ENCODE measurements at regions not wholly inside any gene's neighbourhood (a gene's known extent, or its start where the extent isn't known, plus 50 kb on each side); places are given as distances from the start of the nearest gene placed in this dataset.

- TF ChIP-seq CTCF (IDR thresholded peaks at IDR 0.05) (no peak), POLR2A (IDR thresholded peaks at IDR 0.05) (no peak)
- H3K27ac ChIP-seq: no peak overlapping the region
- intact Hi-C loops (cut with DNase I): no loop called here
- no peaks in the 10 kb centered on the region for H3K9me3 ChIP-seq
- H3K4me1 ChIP-seq: no peaks in the 10 kb centered on the region
- no peak for DNase-seq
- 76 to 85% methylated on average over 3 of the region's 3 CpGs for whole genome bisulfite sequencing, 2 donors
- no peaks in the 10 kb centered on the region for H3K36me3 ChIP-seq
- H3K4me3 ChIP-seq (replicated peaks in 1 of 3): no peak overlapping the region
- H3K27me3 ChIP-seq: no peaks in the 10 kb centered on the region
Measured at GRCh38 chr6:4653141-4653540, 123.1 kb upstream of the CDYL start.

GRCh38 chr6:4651831-4652467 is 124.3 kb upstream of the CDYL start:
- TF ChIP-seq POLR2A (IDR thresholded peaks at IDR 0.05) (no peak), CTCF (IDR thresholded peaks at IDR 0.05) (no peak)
- H3K36me3 ChIP-seq: no peaks in the 10 kb centered on the region
- 89 to 96% methylated on average over 1 of the region's 1 CpG for whole genome bisulfite sequencing, 2 donors
- H3K9me3 ChIP-seq: no peaks in the 10 kb centered on the region
- H3K4me3 ChIP-seq (replicated peaks in 1 of 3): no peak overlapping the region
- peaks cover 3 to 9% of the 10 kb centered on the region in 2 donors for H3K4me1 ChIP-seq
- H3K27ac ChIP-seq: no peak overlapping the region
- intact Hi-C loops (cut with DNase I): no loop called here
- no peaks in the 10 kb centered on the region for H3K27me3 ChIP-seq
- DNase-seq: no peak

- DNase-seq: no peak
- no peak overlapping the region for H3K4me3 ChIP-seq (replicated peaks in 1 of 3)
- no peaks in the 10 kb centered on the region for H3K27me3 ChIP-seq
- TF ChIP-seq CTCF (IDR thresholded peaks at IDR 0.05) (no peak), POLR2A (IDR thresholded peaks at IDR 0.05) (no peak)
- H3K27ac ChIP-seq: no peak overlapping the region
- H3K36me3 ChIP-seq: no peaks in the 10 kb centered on the region
- 78 to 84% methylated on average over 3 of the region's 3 CpGs for WGBS, 2 donors
- peaks cover 3 to 11% of the 10 kb centered on the region in 2 donors for H3K4me1 ChIP-seq
- intact Hi-C loops (cut with DNase I): no loop called here
- no peaks in the 10 kb centered on the region for H3K9me3 ChIP-seq
Measured at GRCh38 chr6:4649728-4650127, 126.5 kb upstream of the CDYL start.

GRCh38 chr6:4647414-4648365 is 128.5 kb upstream of the CDYL start:
- Histone ChIP-seq H3K27ac (peak overlapping the region in 1 of 3 donors; percentile 32), H3K36me3 (no peaks in the 10 kb centered on the region), H3K4me3 (replicated peaks in 1 of 3) (peak overlapping the region in 2 of 3 donors; percentile 1 to 15), H3K9me3 (no peaks in the 10 kb centered on the region), H3K27me3 (no peaks in the 10 kb centered on the region), H3K4me1 (peaks cover 3 to 11% of the 10 kb centered on the region in 2 donors)
- TF ChIP-seq CTCF (IDR thresholded peaks at IDR 0.05) (peak in 1 of 6 experiments; percentile 13), POLR2A (IDR thresholded peaks at IDR 0.05) (peak in 1 of 2 donors; percentile 44)
- whole genome bisulfite sequencing, 2 donors: 21 to 22% methylated on average over 19 to 20 of the region's 22 CpGs
- intact Hi-C loops (cut with DNase I): no loop called here
- peak; percentile 73 to 85 for DNase-seq
